Keratinocyte (primary cell): ENCODE measurements at regions not wholly inside any gene's neighbourhood (a gene's known extent, or its start where the extent isn't known, plus 50 kb on each side); places are given as distances from the start of the nearest gene placed in this dataset.

Source experiments
- EZH2 ChIP-seq: IDR thresholded peaks from one replicate; pipeline ENCODE4 v1.6.1; 2012; ENCODE audit warnings: inconsistent platforms, mild to moderate bottlenecking, low read length, moderate library complexity
- TF ChIP-seq, protein P1 (sequence below), 3 experiments: IDR thresholded peaks in 1 of 3; conservative IDR thresholded peaks in 1 of 3; optimal IDR thresholded peaks in 1 of 3; 2 replicates in 2 of 3; 3 replicates in 1 of 3; pipeline versions ENCODE3 to v1.5.1; 2011; ENCODE audit warnings: low read length in 3 of 3, mild to moderate bottlenecking in 3 of 3, moderate library complexity in 2 of 3, control low read depth in 1 of 3, inconsistent platforms in 1 of 3; ENCODE audit not compliant: insufficient read depth in 2 of 3; ENCODE audit errors: extremely low read depth in 1 of 3

DNA sequence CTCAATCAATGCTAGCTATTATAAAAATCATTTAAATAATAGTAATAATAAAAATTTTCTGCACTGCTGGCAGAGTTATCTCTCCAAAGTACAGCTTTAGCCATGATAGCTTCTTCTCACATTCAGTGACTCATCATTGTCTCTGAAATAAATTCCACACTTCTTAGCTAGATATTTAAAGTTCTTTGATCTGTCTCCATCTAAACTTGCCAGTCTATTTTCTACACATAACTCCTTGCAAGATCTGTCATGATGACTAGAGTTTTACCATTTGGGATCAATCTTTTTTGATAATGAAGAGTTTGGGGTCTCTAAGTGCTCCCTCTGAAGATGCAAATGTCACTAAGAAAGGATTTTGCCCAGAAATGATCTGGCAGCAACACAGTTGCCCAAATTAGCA lies 155.4 kb upstream of the LHCGR start:
- TF ChIP-seq, protein P1, sequence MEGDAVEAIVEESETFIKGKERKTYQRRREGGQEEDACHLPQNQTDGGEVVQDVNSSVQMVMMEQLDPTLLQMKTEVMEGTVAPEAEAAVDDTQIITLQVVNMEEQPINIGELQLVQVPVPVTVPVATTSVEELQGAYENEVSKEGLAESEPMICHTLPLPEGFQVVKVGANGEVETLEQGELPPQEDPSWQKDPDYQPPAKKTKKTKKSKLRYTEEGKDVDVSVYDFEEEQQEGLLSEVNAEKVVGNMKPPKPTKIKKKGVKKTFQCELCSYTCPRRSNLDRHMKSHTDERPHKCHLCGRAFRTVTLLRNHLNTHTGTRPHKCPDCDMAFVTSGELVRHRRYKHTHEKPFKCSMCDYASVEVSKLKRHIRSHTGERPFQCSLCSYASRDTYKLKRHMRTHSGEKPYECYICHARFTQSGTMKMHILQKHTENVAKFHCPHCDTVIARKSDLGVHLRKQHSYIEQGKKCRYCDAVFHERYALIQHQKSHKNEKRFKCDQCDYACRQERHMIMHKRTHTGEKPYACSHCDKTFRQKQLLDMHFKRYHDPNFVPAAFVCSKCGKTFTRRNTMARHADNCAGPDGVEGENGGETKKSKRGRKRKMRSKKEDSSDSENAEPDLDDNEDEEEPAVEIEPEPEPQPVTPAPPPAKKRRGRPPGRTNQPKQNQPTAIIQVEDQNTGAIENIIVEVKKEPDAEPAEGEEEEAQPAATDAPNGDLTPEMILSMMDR (optimal IDR thresholded peaks at IDR 0.05 in 1 of 3, IDR thresholded peaks at IDR 0.05 in 1 of 3, conservative IDR thresholded peaks at IDR 0.05 in 1 of 3; ENCODE audit: extremely low read depth in 1 of 3, insufficient read depth in 2 of 3, low read length in 3 of 3) = no peak
- no peak for TF ChIP-seq EZH2
